Vagina (tissue), 2 donors: ENCODE measurements at regions not wholly inside any gene's neighbourhood (a gene's known extent, or its start where the extent isn't known, plus 50 kb on each side); places are given as distances from the start of the nearest gene placed in this dataset.
"Not testable (repeated sequence)": the region's sequence is repeated elsewhere in the genome, so short reads cannot be mapped to it uniquely, and the experiment has no call there.

Experiments used
- DNase-seq, 2 donors: peaks; one replicate each; pipeline ENCODE4 v3.0.0-alpha.2; 2017; ENCODE audit errors: extremely low spot score in 2 of 2
- H3K27ac ChIP-seq: fragments of 200-600 bp; sonication (generic); one replicate; pipeline ENCODE4 v1.5.1; 2019
- H3K27me3 ChIP-seq: fragments of 200-600 bp; sonication (generic); one replicate; pipeline ENCODE4 v1.5.1; 2019
- H3K36me3 ChIP-seq, 2 donors: fragments of 200-600 bp; sonication (generic); one replicate each; pipeline ENCODE4 v1.5.1; 2017 to 2019
- H3K4me1 ChIP-seq: fragments of 200-600 bp; sonication (generic); one replicate; pipeline ENCODE4 v1.5.1; 2019
- H3K4me3 ChIP-seq, 2 donors: fragments of 200-600 bp; sonication (generic); 1 replicate in 1 of 2; 2 replicates in 1 of 2; pipeline ENCODE4 v1.5.1; 2016 to 2019
- H3K9me3 ChIP-seq: fragments of 200-600 bp; sonication (generic); one replicate; pipeline ENCODE4 v1.5.1; 2019
- POLR2A ChIP-seq, 2 donors: fragments of 450-650 bp; IDR thresholded peaks; one replicate each; pipeline ENCODE4 v1.6.1; 2017; ENCODE audit warnings: antibody characterized with exemption in 2 of 2, mild to moderate bottlenecking in 2 of 2, moderate library complexity in 2 of 2
- POLR2AphosphoS5 ChIP-seq, 2 donors: sonication (generic); formaldehyde crosslinking; IDR thresholded peaks; one replicate each; pipeline ENCODE4 v1.9.0; 2017; ENCODE audit warnings: antibody characterized with exemption in 2 of 2, mild to moderate bottlenecking in 2 of 2, low read depth in 1 of 2; ENCODE audit not compliant: insufficient read depth in 1 of 2
- intact Hi-C: fragments of 100-400 bp; cut with DNase I; formaldehyde crosslinking; loops from one replicate; pipeline ENCODE4 v1.15.1; 2023
- TF ChIP-seq, protein P1 (sequence below), 3 experiments: fragments of 450-650 bp in 2 of 3; fragments of 200-600 bp in 1 of 3; sonication (generic) in 1 of 3; IDR thresholded peaks; one replicate each; pipeline ENCODE4 v1.5.1; 2017 to 2019; ENCODE audit warnings: antibody characterized with exemption in 3 of 3, mild to moderate bottlenecking in 2 of 3, moderate library complexity in 2 of 3

DNA sequence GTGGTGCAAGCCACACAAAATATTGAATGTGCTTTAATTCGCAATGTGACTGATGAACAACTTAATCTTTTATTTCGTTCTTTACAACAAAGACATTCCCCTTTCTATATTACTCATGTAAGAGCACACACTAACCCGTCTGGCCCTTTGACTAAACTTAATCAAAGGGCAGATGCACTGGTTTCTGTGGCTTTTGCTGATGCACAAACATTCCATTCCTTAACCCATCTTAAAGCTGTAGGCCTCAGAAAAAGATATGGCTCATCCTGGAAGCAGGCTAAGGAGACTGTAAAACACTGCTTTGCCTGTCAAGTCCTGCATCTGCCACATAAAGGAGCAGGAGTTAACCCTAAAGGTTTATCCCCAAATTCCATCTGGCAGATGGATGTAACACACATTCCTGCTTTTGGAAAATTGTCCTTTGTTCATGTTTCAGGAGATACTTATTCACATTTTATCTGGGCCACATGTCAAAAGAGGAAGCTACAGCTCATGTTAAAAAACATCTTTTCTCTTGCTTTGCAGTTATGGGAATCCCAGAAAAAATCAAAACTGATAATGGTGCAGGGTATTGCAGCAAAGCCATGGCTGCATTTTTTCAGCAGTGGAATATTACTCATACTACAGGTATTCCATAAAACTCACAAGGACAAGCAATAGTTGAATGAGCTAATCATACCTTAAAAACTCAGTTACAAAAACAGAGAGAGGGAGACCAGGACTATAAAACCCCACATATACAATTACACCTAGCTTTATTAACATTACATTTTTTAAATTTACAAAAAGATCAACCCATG is 137.2 kb downstream of the AHSP start:
- no peak overlapping the region for H3K27ac ChIP-seq
- H3K4me3 ChIP-seq: no peak overlapping the region
- H3K4me1 ChIP-seq: no peaks in the 10 kb centered on the region
- TF ChIP-seq, protein P1, sequence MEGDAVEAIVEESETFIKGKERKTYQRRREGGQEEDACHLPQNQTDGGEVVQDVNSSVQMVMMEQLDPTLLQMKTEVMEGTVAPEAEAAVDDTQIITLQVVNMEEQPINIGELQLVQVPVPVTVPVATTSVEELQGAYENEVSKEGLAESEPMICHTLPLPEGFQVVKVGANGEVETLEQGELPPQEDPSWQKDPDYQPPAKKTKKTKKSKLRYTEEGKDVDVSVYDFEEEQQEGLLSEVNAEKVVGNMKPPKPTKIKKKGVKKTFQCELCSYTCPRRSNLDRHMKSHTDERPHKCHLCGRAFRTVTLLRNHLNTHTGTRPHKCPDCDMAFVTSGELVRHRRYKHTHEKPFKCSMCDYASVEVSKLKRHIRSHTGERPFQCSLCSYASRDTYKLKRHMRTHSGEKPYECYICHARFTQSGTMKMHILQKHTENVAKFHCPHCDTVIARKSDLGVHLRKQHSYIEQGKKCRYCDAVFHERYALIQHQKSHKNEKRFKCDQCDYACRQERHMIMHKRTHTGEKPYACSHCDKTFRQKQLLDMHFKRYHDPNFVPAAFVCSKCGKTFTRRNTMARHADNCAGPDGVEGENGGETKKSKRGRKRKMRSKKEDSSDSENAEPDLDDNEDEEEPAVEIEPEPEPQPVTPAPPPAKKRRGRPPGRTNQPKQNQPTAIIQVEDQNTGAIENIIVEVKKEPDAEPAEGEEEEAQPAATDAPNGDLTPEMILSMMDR (IDR thresholded peaks at IDR 0.05): no peak
- no peak for TF ChIP-seq POLR2A (IDR thresholded peaks at IDR 0.05)
- TF ChIP-seq POLR2AphosphoS5 (IDR thresholded peaks at IDR 0.05; ENCODE audit: insufficient read depth in 1 of 2, low read depth in 1 of 2): no peak
- intact Hi-C loops: no loop called here
- no peak for DNase-seq
- no peaks in the 10 kb centered on the region for H3K9me3 ChIP-seq
- H3K27me3 ChIP-seq: no peaks in the 10 kb centered on the region
- H3K36me3 ChIP-seq: no peaks in the 10 kb centered on the region

DNA sequence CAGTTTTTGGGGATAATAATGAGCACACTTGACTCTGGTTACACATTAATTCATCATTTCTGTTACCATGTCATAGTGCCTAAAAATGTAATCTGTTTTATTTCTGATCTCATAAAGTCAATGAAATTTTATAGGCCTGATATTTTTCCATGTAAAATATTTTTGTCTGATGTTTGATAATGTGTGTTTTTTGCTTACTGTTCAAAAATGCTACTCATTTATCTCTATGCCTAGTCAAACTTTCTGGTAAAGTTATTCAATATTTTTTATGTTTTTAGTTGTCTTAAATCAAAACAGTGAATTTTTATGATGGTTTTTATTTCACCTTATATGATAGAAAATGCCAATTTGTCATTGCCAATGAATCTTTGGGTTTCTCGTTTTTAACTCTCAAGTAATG is 147.0 kb downstream of the AHSP start:
- TF ChIP-seq, protein P1 (IDR thresholded peaks at IDR 0.05): no peak
- TF ChIP-seq POLR2AphosphoS5 (IDR thresholded peaks at IDR 0.05; ENCODE audit: insufficient read depth in 1 of 2, low read depth in 1 of 2): no peak
- no peaks in the 10 kb centered on the region for H3K4me1 ChIP-seq
- H3K36me3 ChIP-seq: no peaks in the 10 kb centered on the region
- intact Hi-C loops: no loop called here
- H3K27me3 ChIP-seq: no peaks in the 10 kb centered on the region
- H3K9me3 ChIP-seq: no peaks in the 10 kb centered on the region
- no peak overlapping the region for H3K4me3 ChIP-seq
- H3K27ac ChIP-seq: no peak overlapping the region
- no peak for DNase-seq

DNA sequence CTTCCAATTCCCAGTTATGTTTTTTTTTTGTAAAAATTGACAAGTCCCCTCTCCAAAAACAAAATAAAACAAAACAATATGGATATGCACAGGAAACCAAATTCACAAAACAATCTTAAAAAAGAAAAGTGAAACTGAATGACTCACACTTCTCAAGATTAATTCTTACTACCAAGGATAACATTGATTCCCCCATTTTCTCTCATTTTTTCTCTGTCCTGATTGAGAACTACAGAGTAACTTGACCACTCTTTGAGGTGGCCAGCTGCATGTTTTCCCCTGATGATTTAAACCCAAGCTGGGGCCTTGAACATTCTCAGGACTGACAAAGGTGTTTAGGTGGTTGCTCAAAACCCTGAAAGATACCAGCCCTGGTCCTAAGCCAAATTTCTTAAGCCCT is 149.0 kb downstream of the AHSP start:
- Histone ChIP-seq H3K27me3 (no peaks in the 10 kb centered on the region), H3K27ac (no peak overlapping the region), H3K4me1 (no peaks in the 10 kb centered on the region), H3K4me3 (no peak overlapping the region), H3K9me3 (no peaks in the 10 kb centered on the region), H3K36me3 (no peaks in the 10 kb centered on the region)
- intact Hi-C loops: no loop called here
- no peak for TF ChIP-seq POLR2A (IDR thresholded peaks at IDR 0.05)
- TF ChIP-seq, protein P1 (IDR thresholded peaks at IDR 0.05): no peak
- no peak for TF ChIP-seq POLR2AphosphoS5 (IDR thresholded peaks at IDR 0.05; ENCODE audit: insufficient read depth in 1 of 2, low read depth in 1 of 2)
- no peak for DNase-seq

DNA sequence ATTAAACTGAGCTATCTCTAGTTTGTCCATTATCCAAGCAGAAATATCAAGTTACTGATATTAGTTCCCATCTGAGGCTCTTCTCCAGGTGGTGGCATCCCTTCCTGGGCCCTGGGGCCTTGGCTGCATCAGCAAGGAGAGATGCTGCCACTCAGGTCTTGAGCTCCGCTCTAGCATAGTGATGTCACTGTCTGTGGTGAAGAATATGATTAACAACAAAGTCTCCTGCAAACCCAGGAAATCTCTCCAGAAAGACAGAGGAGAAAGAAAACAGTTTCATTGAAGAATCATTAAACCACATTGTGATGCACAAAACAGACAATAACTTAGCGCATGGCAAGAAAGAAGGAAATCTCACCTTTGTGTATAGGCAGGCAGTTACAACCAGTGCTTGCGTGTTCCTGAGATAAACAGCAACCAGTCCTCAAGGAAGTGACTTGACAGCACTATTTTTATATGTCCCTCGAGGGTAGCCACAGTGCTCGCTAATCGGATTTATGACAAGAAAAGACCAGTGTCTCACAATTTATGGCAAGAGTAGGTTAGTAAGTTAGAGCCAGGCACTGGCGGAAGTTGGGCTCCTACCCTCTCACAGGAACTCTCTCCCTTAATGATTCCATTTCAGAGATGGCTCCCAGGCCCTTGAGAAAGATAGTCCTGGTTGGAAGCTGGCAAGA is 151.1 kb downstream of the AHSP start:
- Histone ChIP-seq H3K27ac (no peak overlapping the region), H3K36me3 (no peaks in the 10 kb centered on the region), H3K4me3 (no peak overlapping the region), H3K4me1 (no peaks in the 10 kb centered on the region), H3K9me3 (no peaks in the 10 kb centered on the region), H3K27me3 (no peaks in the 10 kb centered on the region)
- TF ChIP-seq, protein P1 (IDR thresholded peaks at IDR 0.05): no peak
- no peak for TF ChIP-seq POLR2AphosphoS5 (IDR thresholded peaks at IDR 0.05; ENCODE audit: insufficient read depth in 1 of 2, low read depth in 1 of 2)
- no peak for TF ChIP-seq POLR2A (IDR thresholded peaks at IDR 0.05)
- intact Hi-C loops: no loop called here
- no peak for DNase-seq

DNA sequence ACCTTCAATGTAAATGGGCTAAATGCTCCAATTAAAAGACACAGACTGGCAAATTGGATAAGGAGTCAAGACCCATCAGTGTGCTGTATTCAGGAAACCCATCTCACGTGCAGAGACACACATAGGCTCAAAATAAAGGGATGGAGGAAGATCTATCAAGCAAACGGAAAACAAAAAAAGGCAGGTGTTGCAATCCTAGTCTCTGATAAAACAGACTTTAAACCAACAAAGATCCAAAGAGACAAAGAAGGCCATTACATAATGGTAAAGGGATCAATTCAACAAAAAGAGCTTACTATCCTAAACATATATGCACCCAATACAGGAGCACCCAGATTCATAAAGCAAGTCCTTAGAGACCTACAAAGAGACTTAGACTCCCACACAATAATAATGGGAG is 161.6 kb downstream of the AHSP start:
- H3K27me3 ChIP-seq, H3K4me1 ChIP-seq, H3K36me3 ChIP-seq, H3K9me3 ChIP-seq, DNase-seq, intact Hi-C loops, H3K27ac ChIP-seq, H3K4me3 ChIP-seq: not testable (repeated sequence)

DNA sequence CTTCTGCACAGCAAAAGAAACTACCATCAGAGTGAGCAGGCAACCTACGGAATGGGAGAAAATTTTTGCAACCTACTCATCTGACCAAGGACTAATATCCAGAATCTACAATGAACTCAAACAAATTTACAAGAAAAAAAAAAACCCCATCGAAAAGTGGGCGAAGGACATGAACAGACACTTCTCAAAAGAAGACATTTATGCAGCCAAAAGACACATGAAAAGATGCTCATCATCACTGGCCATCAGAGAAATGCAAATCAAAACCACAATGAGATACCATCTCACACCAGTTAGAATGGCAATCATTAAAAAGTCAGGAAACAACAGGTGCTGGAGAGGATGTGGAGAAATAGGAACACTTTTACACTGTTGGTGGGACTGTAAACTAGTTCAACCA is 164.6 kb downstream of the AHSP start:
- H3K9me3 ChIP-seq, H3K27me3 ChIP-seq, H3K27ac ChIP-seq, H3K4me3 ChIP-seq, intact Hi-C loops, H3K36me3 ChIP-seq, DNase-seq, H3K4me1 ChIP-seq: not testable (repeated sequence)
